OCI-LY3 (cell line): ENCODE measurements at regions not wholly inside any gene's neighbourhood (a gene's known extent, or its start where the extent isn't known, plus 50 kb on each side); places are given as distances from the start of the nearest gene placed in this dataset.

Experiments
- EZH2phosphoT487 ChIP-seq: fragments of 200-600 bp; shearing (Covaris generic); IDR thresholded peaks from 2 replicates; pipeline ENCODE4 v1.6.1; 2018; ENCODE audit warnings: antibody characterized with exemption, mixed run types, low read depth
- TF ChIP-seq, protein P1 (sequence below): fragments of 200-600, 300-600 bp; sonication (generic); IDR thresholded peaks from 2 replicates; pipeline ENCODE4 v1.5.1; 2014; ENCODE audit warnings: antibody characterized with exemption, low read length, low read depth

DNA sequence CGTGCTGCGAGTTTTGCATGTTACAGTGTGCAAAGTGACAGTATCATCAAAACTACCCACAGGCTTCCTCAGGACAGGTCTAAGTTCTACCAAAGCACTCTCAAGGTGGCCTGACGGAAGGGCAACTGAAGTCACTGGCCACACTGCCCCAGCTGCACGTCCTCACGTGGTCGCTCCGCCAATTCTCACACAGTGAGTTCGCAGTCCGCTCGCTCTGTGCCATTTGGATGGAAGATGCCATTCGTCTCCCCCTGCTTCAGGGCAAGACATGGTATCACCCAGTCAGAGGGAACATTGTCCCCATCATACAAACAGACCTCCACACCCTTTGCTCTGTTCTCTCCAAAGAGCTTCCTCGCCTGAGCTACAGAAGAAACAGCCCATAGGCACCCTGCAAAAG is 109.6 kb upstream of the COBL start:
- TF ChIP-seq, protein P1, sequence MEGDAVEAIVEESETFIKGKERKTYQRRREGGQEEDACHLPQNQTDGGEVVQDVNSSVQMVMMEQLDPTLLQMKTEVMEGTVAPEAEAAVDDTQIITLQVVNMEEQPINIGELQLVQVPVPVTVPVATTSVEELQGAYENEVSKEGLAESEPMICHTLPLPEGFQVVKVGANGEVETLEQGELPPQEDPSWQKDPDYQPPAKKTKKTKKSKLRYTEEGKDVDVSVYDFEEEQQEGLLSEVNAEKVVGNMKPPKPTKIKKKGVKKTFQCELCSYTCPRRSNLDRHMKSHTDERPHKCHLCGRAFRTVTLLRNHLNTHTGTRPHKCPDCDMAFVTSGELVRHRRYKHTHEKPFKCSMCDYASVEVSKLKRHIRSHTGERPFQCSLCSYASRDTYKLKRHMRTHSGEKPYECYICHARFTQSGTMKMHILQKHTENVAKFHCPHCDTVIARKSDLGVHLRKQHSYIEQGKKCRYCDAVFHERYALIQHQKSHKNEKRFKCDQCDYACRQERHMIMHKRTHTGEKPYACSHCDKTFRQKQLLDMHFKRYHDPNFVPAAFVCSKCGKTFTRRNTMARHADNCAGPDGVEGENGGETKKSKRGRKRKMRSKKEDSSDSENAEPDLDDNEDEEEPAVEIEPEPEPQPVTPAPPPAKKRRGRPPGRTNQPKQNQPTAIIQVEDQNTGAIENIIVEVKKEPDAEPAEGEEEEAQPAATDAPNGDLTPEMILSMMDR, result no peak
- no peak for TF ChIP-seq EZH2phosphoT487
